Liver (tissue), 8 donors: ENCODE measurements at regions not wholly inside any gene's neighbourhood (a gene's known extent, or its start where the extent isn't known, plus 50 kb on each side); places are given as distances from the start of the nearest gene placed in this dataset.

Source experiments
- DNase-seq: peaks from one replicate; pipeline ENCODE4 v3.0.0-alpha.2; 2017; ENCODE audit warnings: low spot score
- H3K27ac ChIP-seq, 2 donors: one replicate each; pipeline ENCODE4 v1.7.0; 2013; ENCODE audit warnings: inconsistent platforms in 2 of 2, low read length in 2 of 2, control low read depth in 1 of 2, low read depth in 1 of 2, mild to moderate bottlenecking in 1 of 2
- H3K27me3 ChIP-seq, 4 donors: one replicate each; pipeline versions ENCODE4 v1.6.1 to v1.7.0; 2013; ENCODE audit warnings: low read length in 3 of 4, inconsistent platforms in 1 of 4, mild to moderate bottlenecking in 1 of 4, moderate library complexity in 1 of 4; ENCODE audit not compliant: control insufficient read depth in 4 of 4, insufficient read depth in 4 of 4
- H3K36me3 ChIP-seq, 4 donors: one replicate each; pipeline versions ENCODE4 v1.6.1 to v1.7.0; 2013; ENCODE audit warnings: low read length in 3 of 4, mild to moderate bottlenecking in 3 of 4, low read depth in 1 of 4, moderate library complexity in 1 of 4; ENCODE audit not compliant: control insufficient read depth in 4 of 4, insufficient read depth in 3 of 4
- H3K4me1 ChIP-seq, 4 donors: one replicate each; pipeline versions ENCODE4 v1.6.1 to v1.7.0; 2013; ENCODE audit warnings: low read length in 3 of 4, mild to moderate bottlenecking in 3 of 4, moderate library complexity in 1 of 4; ENCODE audit not compliant: control insufficient read depth in 4 of 4, insufficient read depth in 4 of 4
- H3K4me3 ChIP-seq, 3 donors: one replicate each; pipeline versions ENCODE4 v1.6.1 to v1.7.0; 2013; ENCODE audit warnings: low read length in 3 of 3, control low read depth in 1 of 3, low read depth in 1 of 3, mild to moderate bottlenecking in 1 of 3
- H3K9ac ChIP-seq, 2 donors: one replicate each; pipeline ENCODE4 v1.7.0; 2013; ENCODE audit warnings: low read length in 2 of 2, mild to moderate bottlenecking in 2 of 2, moderate library complexity in 2 of 2, control low read depth in 1 of 2, low read depth in 1 of 2
- H3K9me3 ChIP-seq, 4 donors: one replicate each; pipeline versions ENCODE4 v1.6.1 to v1.7.0; 2013; ENCODE audit warnings: low read length in 3 of 4; ENCODE audit not compliant: control insufficient read depth in 4 of 4
- ATF3 ChIP-seq: IDR thresholded peaks from 2 replicates; pipeline ENCODE4 v1.6.1; 2016; ENCODE audit warnings: antibody characterized with exemption
- CTCF ChIP-seq: fragments of 150-350 bp; IDR thresholded peaks from 2 replicates; pipeline ENCODE4 v1.5.1; 2017; ENCODE audit warnings: improper control_type of control experiment, low read depth, low read length; ENCODE audit not compliant: missing input control
- EGR1 ChIP-seq, 2 donors: IDR thresholded peaks; 2 replicates each; pipeline ENCODE4 v1.6.1; 2016 to 2018; ENCODE audit warnings: antibody characterized with exemption in 2 of 2, low read depth in 2 of 2
- FOXA1 ChIP-seq: IDR thresholded peaks from 2 replicates; pipeline ENCODE4 v1.6.1; 2016; ENCODE audit warnings: antibody characterized with exemption
- FOXA2 ChIP-seq: IDR thresholded peaks from 2 replicates; pipeline ENCODE4 v1.6.1; 2016; ENCODE audit warnings: antibody characterized with exemption
- GABPA ChIP-seq, 2 donors: IDR thresholded peaks in 1 of 2; conservative IDR thresholded peaks in 1 of 2; 2 replicates each; pipeline ENCODE4 v1.6.1; 2016; ENCODE audit warnings: antibody characterized with exemption in 2 of 2, mild to moderate bottlenecking in 1 of 2, moderate library complexity in 1 of 2
- HNF4A ChIP-seq, 2 donors: conservative IDR thresholded peaks; 2 replicates each; pipeline ENCODE4 v1.6.1; 2016; ENCODE audit warnings: antibody characterized with exemption in 2 of 2, mild to moderate bottlenecking in 2 of 2
- HNF4G ChIP-seq: IDR thresholded peaks from 2 replicates; pipeline ENCODE4 v1.6.1; 2016; ENCODE audit warnings: antibody characterized with exemption
- JUND ChIP-seq, 2 donors: IDR thresholded peaks; 2 replicates each; pipeline ENCODE4 v1.6.1; 2016; ENCODE audit warnings: antibody characterized with exemption in 2 of 2
- MAX ChIP-seq: IDR thresholded peaks from 2 replicates; pipeline ENCODE4 v1.6.1; 2016; ENCODE audit warnings: antibody characterized with exemption
- NR2F2 ChIP-seq: IDR thresholded peaks from 2 replicates; pipeline ENCODE4 v1.6.1; 2016; ENCODE audit warnings: antibody characterized with exemption
- RAD21 ChIP-seq, 2 donors: IDR thresholded peaks; 2 replicates each; pipeline ENCODE4 v1.6.1; 2016; ENCODE audit warnings: antibody characterized with exemption in 2 of 2, mild to moderate bottlenecking in 2 of 2
- REST ChIP-seq: IDR thresholded peaks from 2 replicates; pipeline ENCODE4 v1.6.1; 2016; ENCODE audit warnings: antibody characterized with exemption, mild to moderate bottlenecking
- RXRA ChIP-seq, 2 donors: IDR thresholded peaks; 2 replicates each; pipeline ENCODE4 v1.6.1; 2017 to 2018; ENCODE audit warnings: antibody characterized with exemption in 2 of 2, mild to moderate bottlenecking in 1 of 2
- SP1 ChIP-seq: IDR thresholded peaks from 2 replicates; pipeline ENCODE4 v1.6.1; 2018; ENCODE audit warnings: antibody characterized with exemption, mild to moderate bottlenecking
- ZBTB33 ChIP-seq: IDR thresholded peaks from 2 replicates; pipeline ENCODE4 v1.6.1; 2016; ENCODE audit warnings: antibody characterized with exemption
- WGBS: extraction: QIAGEN DNeasy Blood & Tissue Kit; methylation state at CpG from one replicate; pipeline ENCODE4 v1.1.7; 2013; 5-methylcytosine and 5-hydroxymethylcytosine counted together
- donor health status: healthy.
- donor health status: healthy.
- donor health status: healthy.
- donor health status: healthy.
- donor health status: healthy.

- H3K27me3 ChIP-seq = no peaks in the 10 kb centered on the region
- no peak for TF ChIP-seq ZBTB33
- no peak for TF ChIP-seq RAD21 (IDR thresholded peaks at IDR 0.05)
- no peak for TF ChIP-seq GABPA (IDR thresholded peaks at IDR 0.05 in 1 of 2, conservative IDR thresholded peaks at IDR 0.05 in 1 of 2)
- no peak for TF ChIP-seq REST
- TF ChIP-seq FOXA2 = no peak
- TF ChIP-seq HNF4G = no peak
- TF ChIP-seq JUND (IDR thresholded peaks at IDR 0.05) = no peak
- no peak for TF ChIP-seq ATF3
- no peak for TF ChIP-seq MAX
- TF ChIP-seq CTCF = no peak
- TF ChIP-seq FOXA1 = no peak
- no peak for TF ChIP-seq RXRA (IDR thresholded peaks at IDR 0.05)
- no peak for TF ChIP-seq NR2F2
- TF ChIP-seq EGR1 (IDR thresholded peaks at IDR 0.05; ENCODE audit: low read depth in 2 of 2) = no peak
- no peak for TF ChIP-seq SP1
- no peak for TF ChIP-seq HNF4A (conservative IDR thresholded peaks at IDR 0.05)
- DNase-seq = no peak
These were observed 639.0 kb downstream of the REEP3 start for GRCh38 chr10:64159910-64160872.

More at GRCh38 chr10:64159910-64160872, 639.0 kb downstream of the REEP3 start:
- H3K9me3 ChIP-seq = no peaks in the 10 kb centered on the region
- no peak overlapping the region for H3K27ac ChIP-seq
- H3K9ac ChIP-seq = no peak overlapping the region
- H3K36me3 ChIP-seq = no peaks in the 10 kb centered on the region
- H3K4me3 ChIP-seq = no peak overlapping the region
- 78% methylated on average over 2 of the region's 2 CpGs for WGBS
- H3K4me1 ChIP-seq = no peaks in the 10 kb centered on the region
